ENCODE measurements at regions not wholly inside any gene's neighbourhood (a gene's known extent, or its start where the extent isn't known, plus 50 kb on each side); places are given as distances from the start of the nearest gene placed in this dataset.

DNA sequence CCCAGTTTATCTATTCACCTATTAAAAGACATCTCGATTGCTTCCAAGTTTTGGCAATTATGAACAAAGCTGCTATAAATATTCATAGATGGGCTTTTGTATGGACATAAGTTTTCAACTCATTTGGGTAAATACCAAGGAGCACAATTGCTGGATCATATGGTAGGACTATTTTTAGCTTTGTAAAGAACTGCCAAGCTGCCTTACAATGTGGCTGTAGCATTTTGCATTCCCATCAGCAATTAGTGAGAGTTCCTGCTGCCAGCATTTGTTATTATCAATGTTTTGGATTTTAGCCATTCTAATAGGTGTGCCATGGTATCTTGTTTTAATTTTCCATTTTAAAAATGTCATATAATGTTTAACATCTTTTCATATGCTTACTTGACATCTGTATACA, 475.6 kb upstream of the NCAM2 start:
- H3K9me2 ChIP-seq (ENCODE audit: insufficient read depth) = no peaks in the 10 kb centered on the region
- H3K4me3 ChIP-seq = no peak overlapping the region
- no peaks in the 10 kb centered on the region for H4K20me1 ChIP-seq (ENCODE audit: insufficient read depth)
- no peaks in the 10 kb centered on the region for H3K27me3 ChIP-seq (replicated peaks; ENCODE audit: insufficient read depth)
- H3K4me2 ChIP-seq (ENCODE audit: unreplicated experiment) = no peak overlapping the region
- H2AFZ ChIP-seq = no peak overlapping the region
- TF ChIP-seq EZH2 (IDR thresholded peaks at IDR 0.05; ENCODE audit: insufficient read depth, poor library complexity, severe bottlenecking) = no peak
- TF ChIP-seq EZH2phosphoT487 (IDR thresholded peaks at IDR 0.05; ENCODE audit: insufficient read depth, low read depth) = no peak
- H3K27ac ChIP-seq = no peak overlapping the region
- H3K79me2 ChIP-seq (ENCODE audit: insufficient read depth) = no peaks in the 10 kb centered on the region
- no peaks in the 10 kb centered on the region for H3K4me1 ChIP-seq (ENCODE audit: insufficient read depth)
- 5 to 7% methylated on average over 1 of the region's 1 CpG for WGBS, 2 experiments (ENCODE audit: low coverage in 1 of 2, low lambda C conversion rate in 2 of 2, missing lambda C conversion rate in 2 of 2)
- in situ Hi-C loops (cut with MboI) = no loop called here
- no peaks in the 10 kb centered on the region for H3K9me3 ChIP-seq (ENCODE audit: low read depth)
- no peak for DNase-seq
- H3K36me3 ChIP-seq (ENCODE audit: low read depth) = no peaks in the 10 kb centered on the region
- H3K9ac ChIP-seq = no peak overlapping the region
- no peaks in the 10 kb centered on the region for H3F3A ChIP-seq (ENCODE audit: insufficient read depth)

DNA sequence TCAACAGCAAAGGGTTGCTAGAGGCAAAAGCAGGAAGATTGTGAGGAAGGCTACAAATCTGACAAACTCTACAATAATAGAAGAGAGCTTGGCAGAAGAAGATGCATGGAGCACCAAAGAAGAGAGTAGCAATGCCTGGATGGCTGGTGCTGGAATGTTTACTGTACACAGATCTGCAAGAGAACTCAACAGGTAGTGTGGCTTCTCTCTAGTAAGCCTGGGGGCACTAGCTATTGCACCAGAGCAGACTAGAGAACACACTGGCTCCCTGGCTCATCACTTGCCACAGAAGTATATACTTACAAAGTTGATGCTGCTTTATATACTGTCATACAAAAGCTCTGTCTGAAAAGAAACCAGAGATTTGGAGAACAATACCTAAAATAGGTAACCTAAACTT, 475.0 kb upstream of the NCAM2 start:
- H3K27ac ChIP-seq = no peak overlapping the region
- no peak overlapping the region for H3K4me3 ChIP-seq
- H3K4me2 ChIP-seq (ENCODE audit: unreplicated experiment) = no peak overlapping the region
- no peaks in the 10 kb centered on the region for H3K79me2 ChIP-seq (ENCODE audit: insufficient read depth)
- TF ChIP-seq EZH2 (IDR thresholded peaks at IDR 0.05; ENCODE audit: insufficient read depth, poor library complexity, severe bottlenecking) (no peak), EZH2phosphoT487 (IDR thresholded peaks at IDR 0.05; ENCODE audit: insufficient read depth, low read depth) (no peak)
- no peaks in the 10 kb centered on the region for H3K36me3 ChIP-seq (ENCODE audit: low read depth)
- no peaks in the 10 kb centered on the region for H3K27me3 ChIP-seq (replicated peaks; ENCODE audit: insufficient read depth)
- no peaks in the 10 kb centered on the region for H3K9me2 ChIP-seq (ENCODE audit: insufficient read depth)
- H4K20me1 ChIP-seq (ENCODE audit: insufficient read depth) = no peaks in the 10 kb centered on the region
- in situ Hi-C loops (cut with MboI) = no loop called here
- H2AFZ ChIP-seq = no peak overlapping the region
- no peaks in the 10 kb centered on the region for H3K9me3 ChIP-seq (ENCODE audit: low read depth)
- no peak for DNase-seq
- H3F3A ChIP-seq (ENCODE audit: insufficient read depth) = no peaks in the 10 kb centered on the region
- H3K9ac ChIP-seq = no peak overlapping the region
- no peaks in the 10 kb centered on the region for H3K4me1 ChIP-seq (ENCODE audit: insufficient read depth)

DNA sequence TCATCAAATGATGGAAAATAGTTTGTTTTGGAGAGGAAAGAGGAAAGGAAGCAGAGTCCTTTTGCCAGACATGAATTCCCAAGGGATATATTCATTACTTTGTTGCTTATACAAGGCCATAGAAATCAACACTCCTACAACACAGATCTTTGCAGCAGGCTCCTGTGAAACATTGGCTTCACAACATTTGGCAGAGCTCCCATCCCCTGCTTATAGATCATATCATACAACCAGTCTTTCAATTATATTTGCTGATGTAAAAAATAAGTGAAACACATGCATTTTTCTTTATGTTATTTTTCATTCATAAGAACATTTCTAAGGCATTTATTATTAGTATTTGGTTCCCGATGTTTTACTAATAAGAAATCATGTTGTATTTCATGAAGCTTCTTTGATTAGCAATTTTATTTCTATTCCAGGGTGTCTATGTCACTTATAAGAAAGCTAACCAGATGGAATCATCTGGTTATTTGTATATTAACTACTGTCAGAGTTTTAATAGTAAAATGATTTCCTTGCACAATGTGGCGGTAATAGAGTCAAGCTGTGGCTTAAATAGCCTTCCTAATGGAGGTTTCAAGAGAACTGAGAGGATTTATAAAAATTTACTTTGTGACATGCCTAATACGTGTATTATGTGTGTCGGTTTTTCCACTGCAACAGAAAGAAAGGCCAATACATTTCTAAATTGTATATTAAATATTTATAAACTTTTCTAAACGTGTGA, 470.3 kb upstream of the NCAM2 start:
- in situ Hi-C loops (cut with MboI) = no loop called here
- Histone ChIP-seq H4K20me1 (ENCODE audit: insufficient read depth) (no peaks in the 10 kb centered on the region), H3K9me3 (ENCODE audit: low read depth) (no peaks in the 10 kb centered on the region)

DNA sequence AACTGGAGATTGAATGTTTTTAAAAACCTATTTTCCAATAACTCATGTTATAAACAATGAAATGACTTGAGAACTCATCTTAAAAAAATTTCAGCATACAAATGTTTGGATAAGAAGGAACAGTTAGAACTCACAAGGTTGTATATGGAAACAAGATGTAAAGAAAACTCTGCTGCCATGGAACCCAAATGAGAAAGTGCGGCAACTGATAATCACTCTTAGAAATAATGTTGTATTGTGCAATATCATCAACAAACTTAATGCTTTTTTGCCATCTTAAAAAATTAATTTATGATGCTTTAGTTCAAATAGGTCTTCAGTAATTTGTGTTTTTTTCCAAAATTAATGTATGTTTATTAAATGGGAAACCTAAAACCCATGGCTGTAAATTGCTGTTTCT, 461.1 kb upstream of the NCAM2 start:
- Histone ChIP-seq H3K4me3 (no peak overlapping the region), H3K4me2 (ENCODE audit: unreplicated experiment) (no peak overlapping the region), H3K36me3 (ENCODE audit: low read depth) (no peaks in the 10 kb centered on the region), H3K27ac (no peak overlapping the region), H3K27me3 (replicated peaks; ENCODE audit: insufficient read depth) (no peaks in the 10 kb centered on the region), H3K9ac (no peak overlapping the region), H3F3A (ENCODE audit: insufficient read depth) (no peaks in the 10 kb centered on the region), H2AFZ (no peak overlapping the region), H4K20me1 (ENCODE audit: insufficient read depth) (no peaks in the 10 kb centered on the region), H3K4me1 (ENCODE audit: insufficient read depth) (no peaks in the 10 kb centered on the region), H3K9me3 (ENCODE audit: low read depth) (no peaks in the 10 kb centered on the region), H3K79me2 (ENCODE audit: insufficient read depth) (no peaks in the 10 kb centered on the region), H3K9me2 (ENCODE audit: insufficient read depth) (no peaks in the 10 kb centered on the region)
- 59 to 64% methylated on average over 1 of the region's 1 CpG for WGBS, 2 experiments (ENCODE audit: low coverage in 1 of 2, low lambda C conversion rate in 2 of 2, missing lambda C conversion rate in 2 of 2)
- no peak for DNase-seq
- TF ChIP-seq EZH2phosphoT487 (IDR thresholded peaks at IDR 0.05; ENCODE audit: insufficient read depth, low read depth) = no peak
- TF ChIP-seq EZH2 (IDR thresholded peaks at IDR 0.05; ENCODE audit: insufficient read depth, poor library complexity, severe bottlenecking) = no peak
- in situ Hi-C loops (cut with MboI) = no loop called here

More for the DNA sequence above, 470.3 kb upstream of the NCAM2 start:
- Histone ChIP-seq H3K9me2 (ENCODE audit: insufficient read depth) (no peaks in the 10 kb centered on the region), H3K4me1 (ENCODE audit: insufficient read depth) (no peaks in the 10 kb centered on the region), H2AFZ (no peak overlapping the region), H3K27me3 (replicated peaks; ENCODE audit: insufficient read depth) (no peaks in the 10 kb centered on the region), H3K9ac (no peak overlapping the region), H3K27ac (no peak overlapping the region), H3K36me3 (ENCODE audit: low read depth) (no peaks in the 10 kb centered on the region), H3F3A (ENCODE audit: insufficient read depth) (no peaks in the 10 kb centered on the region), H3K4me2 (ENCODE audit: unreplicated experiment) (no peak overlapping the region), H3K79me2 (ENCODE audit: insufficient read depth) (no peaks in the 10 kb centered on the region), H3K4me3 (no peak overlapping the region)
- no peak for DNase-seq
- WGBS, 2 experiments (ENCODE audit: low coverage in 1 of 2, low lambda C conversion rate in 2 of 2, missing lambda C conversion rate in 2 of 2) = 5 to 11% methylated on average over 5 of the region's 5 CpGs
- TF ChIP-seq EZH2phosphoT487 (IDR thresholded peaks at IDR 0.05; ENCODE audit: insufficient read depth, low read depth) = no peak
- no peak for TF ChIP-seq EZH2 (IDR thresholded peaks at IDR 0.05; ENCODE audit: insufficient read depth, poor library complexity, severe bottlenecking)
